Loucy (cell line): ENCODE measurements at regions not wholly inside any gene's neighbourhood (a gene's known extent, or its start where the extent isn't known, plus 50 kb on each side); places are given as distances from the start of the nearest gene placed in this dataset.

ENCODE experiments used
- H2AFZ ChIP-seq: fragments of 200-600 bp; sonication (generic); 2 replicates; pipeline ENCODE4 v1.6.0; 2016; ENCODE audit warnings: antibody characterized with exemption, mild to moderate bottlenecking, low read length, moderate library complexity
- H3F3A ChIP-seq: fragments of 200-600 bp; 2 replicates; pipeline ENCODE4 v1.6.0; 2016; ENCODE audit warnings: antibody characterized with exemption, low read depth, mild to moderate bottlenecking
- H3K27me3 ChIP-seq: fragments of 200-600 bp; sonication (generic); 2 replicates; pipeline ENCODE4 v1.6.1; 2014; ENCODE audit warnings: low read length, mild to moderate bottlenecking; ENCODE audit not compliant: insufficient read depth, poor library complexity, severe bottlenecking
- H3K36me3 ChIP-seq: fragments of 200-600 bp; sonication (generic); 2 replicates; pipeline ENCODE4 v1.6.1; 2016; ENCODE audit warnings: low read length; ENCODE audit not compliant: insufficient read depth
- H3K4me1 ChIP-seq: fragments of 200-600 bp; sonication (generic); 2 replicates; pipeline ENCODE4 v1.5.1; 2014; ENCODE audit warnings: low read length, mild to moderate bottlenecking; ENCODE audit not compliant: insufficient read depth, poor library complexity, severe bottlenecking
- H3K4me2 ChIP-seq: fragments of 200-600 bp; sonication (generic); 2 replicates; pipeline ENCODE4 v1.6.0; 2014; ENCODE audit warnings: antibody characterized with exemption, low read length, low read depth, mild to moderate bottlenecking; ENCODE audit not compliant: poor library complexity, severe bottlenecking
- H3K4me3 ChIP-seq: fragments of 200-600 bp; sonication (generic); 2 replicates; pipeline ENCODE4 v1.5.1; 2014; ENCODE audit warnings: low read length, mild to moderate bottlenecking, mixed read lengths; ENCODE audit not compliant: poor library complexity, severe bottlenecking
- H3K79me2 ChIP-seq: fragments of 200-600 bp; sonication (generic); 2 replicates; pipeline ENCODE4 v1.6.1; 2014; ENCODE audit warnings: low read length; ENCODE audit not compliant: insufficient read depth
- H3K9ac ChIP-seq: fragments of 200-600 bp; sonication (generic); 2 replicates; pipeline ENCODE4 v1.6.0; 2014; ENCODE audit warnings: mild to moderate bottlenecking, low read depth, low read length, moderate library complexity; ENCODE audit not compliant: poor library complexity, severe bottlenecking
- H3K9me2 ChIP-seq: fragments of 200-600 bp; sonication (generic); replicated peaks from 2 replicates; pipeline ENCODE4 v1.6.1; 2016; ENCODE audit warnings: low read depth, low read length, mixed read lengths
- H3K9me3 ChIP-seq: fragments of 200-600 bp; sonication (generic); 2 replicates; pipeline ENCODE4 v1.6.1; 2014; ENCODE audit warnings: mild to moderate bottlenecking, antibody characterized with exemption, low read length, low read depth; ENCODE audit not compliant: insufficient read depth
- H4K20me1 ChIP-seq: fragments of 200-600 bp; sonication (generic); 2 replicates; pipeline ENCODE4 v1.6.0; 2014; ENCODE audit warnings: antibody characterized with exemption, low read length, mild to moderate bottlenecking; ENCODE audit not compliant: insufficient read depth, poor library complexity, severe bottlenecking
- EZH2phosphoT487 ChIP-seq: fragments of 200-600 bp; IDR thresholded peaks from 2 replicates; pipeline ENCODE4 v1.6.1; 2018; ENCODE audit warnings: antibody characterized with exemption, mild to moderate bottlenecking, moderate library complexity, borderline replicate concordance
- TF ChIP-seq, protein P1 (sequence below): fragments of 200-600 bp; sonication (generic); conservative IDR thresholded peaks from 2 replicates; pipeline ENCODE4 v1.5.1; 2014; ENCODE audit warnings: mild to moderate bottlenecking, antibody characterized with exemption, low read length

DNA sequence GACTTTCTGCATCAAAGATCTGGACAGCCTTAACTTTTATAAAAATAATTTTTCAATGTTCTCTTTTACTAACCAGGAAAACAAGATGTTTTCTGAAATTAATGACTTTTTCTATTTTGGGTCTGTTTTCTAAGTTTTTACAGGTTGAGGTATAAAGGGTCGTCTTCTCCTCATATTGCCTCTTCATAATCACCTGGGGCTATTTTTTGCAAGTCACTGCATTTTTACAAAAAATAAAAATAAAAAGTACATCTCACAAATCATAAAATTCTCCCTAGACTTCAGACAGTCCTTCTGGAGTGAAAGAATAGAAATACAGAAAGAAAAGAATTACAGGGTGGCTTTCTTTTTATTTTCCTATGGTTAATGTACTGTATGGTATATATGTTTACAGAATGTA, 168.5 kb downstream of the PALM2AKAP2 start:
- TF ChIP-seq, protein P1, sequence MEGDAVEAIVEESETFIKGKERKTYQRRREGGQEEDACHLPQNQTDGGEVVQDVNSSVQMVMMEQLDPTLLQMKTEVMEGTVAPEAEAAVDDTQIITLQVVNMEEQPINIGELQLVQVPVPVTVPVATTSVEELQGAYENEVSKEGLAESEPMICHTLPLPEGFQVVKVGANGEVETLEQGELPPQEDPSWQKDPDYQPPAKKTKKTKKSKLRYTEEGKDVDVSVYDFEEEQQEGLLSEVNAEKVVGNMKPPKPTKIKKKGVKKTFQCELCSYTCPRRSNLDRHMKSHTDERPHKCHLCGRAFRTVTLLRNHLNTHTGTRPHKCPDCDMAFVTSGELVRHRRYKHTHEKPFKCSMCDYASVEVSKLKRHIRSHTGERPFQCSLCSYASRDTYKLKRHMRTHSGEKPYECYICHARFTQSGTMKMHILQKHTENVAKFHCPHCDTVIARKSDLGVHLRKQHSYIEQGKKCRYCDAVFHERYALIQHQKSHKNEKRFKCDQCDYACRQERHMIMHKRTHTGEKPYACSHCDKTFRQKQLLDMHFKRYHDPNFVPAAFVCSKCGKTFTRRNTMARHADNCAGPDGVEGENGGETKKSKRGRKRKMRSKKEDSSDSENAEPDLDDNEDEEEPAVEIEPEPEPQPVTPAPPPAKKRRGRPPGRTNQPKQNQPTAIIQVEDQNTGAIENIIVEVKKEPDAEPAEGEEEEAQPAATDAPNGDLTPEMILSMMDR: no peak
- TF ChIP-seq EZH2phosphoT487: no peak
- Histone ChIP-seq H4K20me1 (no peaks in the 10 kb centered on the region), H3K27me3 (no peaks in the 10 kb centered on the region), H3K9ac (no peak overlapping the region), H3K4me3 (no peak overlapping the region), H3K9me3 (no peaks in the 10 kb centered on the region), H3F3A (no peaks in the 10 kb centered on the region), H2AFZ (no peak overlapping the region), H3K79me2 (no peaks in the 10 kb centered on the region), H3K4me1 (no peaks in the 10 kb centered on the region), H3K4me2 (no peak overlapping the region), H3K36me3 (no peaks in the 10 kb centered on the region), H3K9me2 (no peaks in the 10 kb centered on the region)

DNA sequence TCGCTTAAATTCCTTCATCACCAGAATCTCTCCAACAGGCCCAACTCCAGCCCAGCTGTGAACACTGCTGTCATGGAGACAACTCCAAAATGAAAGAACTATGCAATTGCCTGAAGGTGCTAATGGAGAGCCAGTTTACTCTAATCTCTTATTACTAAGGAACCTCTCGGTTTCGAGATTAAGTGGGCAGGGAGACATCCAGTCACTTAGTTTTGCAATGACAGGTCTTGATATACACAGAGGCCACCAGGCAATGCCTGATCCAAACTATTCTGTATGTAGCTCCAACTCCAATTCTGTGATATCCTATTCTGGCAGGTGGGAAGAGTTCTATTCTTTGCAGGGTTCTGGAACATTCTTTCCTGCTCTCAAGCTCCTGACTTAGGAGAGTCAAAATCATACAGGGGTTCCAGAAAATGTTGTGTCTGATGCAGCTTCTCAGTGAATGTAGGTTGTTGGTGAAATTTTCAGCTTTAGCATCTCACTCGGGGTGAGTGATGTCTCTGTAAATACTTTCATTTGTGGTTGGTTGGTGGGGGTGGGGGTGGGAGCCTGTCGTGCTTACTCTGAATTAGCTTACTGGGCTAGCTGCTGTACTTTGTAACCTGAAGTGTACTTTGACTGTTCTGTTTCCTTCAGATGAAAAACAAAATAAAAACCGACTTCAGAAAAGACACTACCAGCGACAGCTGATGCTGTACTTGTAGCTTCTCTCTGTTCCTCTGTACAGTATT, 170.9 kb downstream of the PALM2AKAP2 start:
- TF ChIP-seq, protein P1: no peak
- TF ChIP-seq EZH2phosphoT487: no peak

DNA sequence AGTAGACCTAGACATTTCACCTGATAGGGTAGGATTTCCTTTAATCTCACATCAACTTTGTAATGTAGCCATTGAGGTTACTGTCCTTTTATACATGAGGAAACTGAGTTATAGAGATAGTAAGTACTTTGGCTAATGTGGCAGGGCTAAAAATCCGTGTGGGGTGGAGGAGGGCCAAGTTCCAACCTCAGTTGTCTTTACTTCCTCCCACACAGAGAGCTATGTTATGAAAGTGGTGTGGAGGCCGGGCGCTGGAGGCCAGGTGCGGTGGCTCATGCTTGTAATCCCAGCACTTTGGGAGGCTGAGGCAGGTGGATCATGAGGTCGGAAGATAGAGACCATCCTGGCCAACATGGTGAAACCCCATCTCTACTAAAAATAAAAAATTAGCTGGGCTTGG, 173.3 kb downstream of the PALM2AKAP2 start:
- H2AFZ ChIP-seq: no peak overlapping the region
- H3K27me3 ChIP-seq: no peaks in the 10 kb centered on the region
- no peak overlapping the region for H3K9ac ChIP-seq
- H3K4me1 ChIP-seq: no peaks in the 10 kb centered on the region
- H4K20me1 ChIP-seq: no peaks in the 10 kb centered on the region
- H3K4me2 ChIP-seq: no peak overlapping the region
- no peaks in the 10 kb centered on the region for H3K36me3 ChIP-seq
- no peak overlapping the region for H3K4me3 ChIP-seq
- TF ChIP-seq, protein P1: no peak
- TF ChIP-seq EZH2phosphoT487: no peak
- H3K9me2 ChIP-seq: no peaks in the 10 kb centered on the region
- H3K79me2 ChIP-seq: no peaks in the 10 kb centered on the region
- H3K9me3 ChIP-seq: no peaks in the 10 kb centered on the region
- no peaks in the 10 kb centered on the region for H3F3A ChIP-seq

More for the DNA sequence above, 170.9 kb downstream of the PALM2AKAP2 start:
- no peaks in the 10 kb centered on the region for H3K4me1 ChIP-seq
- H4K20me1 ChIP-seq: no peaks in the 10 kb centered on the region
- H3K9ac ChIP-seq: no peak overlapping the region
- H3K9me2 ChIP-seq: no peaks in the 10 kb centered on the region
- no peaks in the 10 kb centered on the region for H3K79me2 ChIP-seq
- H3K27me3 ChIP-seq: no peaks in the 10 kb centered on the region
- no peak overlapping the region for H3K4me3 ChIP-seq
- no peaks in the 10 kb centered on the region for H3K36me3 ChIP-seq
- H2AFZ ChIP-seq: 0 out of 2 replicates have a peak overlapping the region, but pooled peaks have one; percentile 22
- H3K9me3 ChIP-seq: no peaks in the 10 kb centered on the region
- H3F3A ChIP-seq: no peaks in the 10 kb centered on the region
- no peak overlapping the region for H3K4me2 ChIP-seq
